H1 (cell line): ENCODE measurements at regions not wholly inside any gene's neighbourhood (a gene's known extent, or its start where the extent isn't known, plus 50 kb on each side); places are given as distances from the start of the nearest gene placed in this dataset.

Experiments used
- CTCF ChIA-PET: fragments of 300-600 bp; sonication (Branson Sonifier 250); formaldehyde crosslinking; loops from one replicate; lab custom pipeline; 2021; ENCODE audit not compliant: partially characterized antibody; lab: Charles Lee
- POLR2A ChIA-PET: fragments of 300-600 bp; sonication (Branson Sonifier 250); formaldehyde crosslinking; loops from one replicate; lab custom pipeline; 2021; ENCODE audit warnings: inconsistent platforms; ENCODE audit not compliant: partially characterized antibody; lab: Charles Lee
- DNase-seq, 2 experiments: peaks; one replicate each; pipeline versions ENCODE4 v3.0.0 to v3.0.0-alpha.2; 2010 to 2022; ENCODE audit warnings: low spot score in 2 of 2, low read depth in 1 of 2, mixed read lengths in 1 of 2
- FAIRE-seq: peaks from 2 replicates; lab custom pipeline; 2011; peaks lifted over from hg19 to GRCh38; lab: Jason Lieb, UNC
- H2AFZ ChIP-seq: 2 replicates; pipeline ENCODE4 v1.8.1; 2012; ENCODE audit warnings: low read length, inconsistent platforms
- H2AK5ac ChIP-seq: 2 replicates; pipeline ENCODE4 v1.6.1; 2013; ENCODE audit warnings: low read depth, low read length
- H2BK120ac ChIP-seq: replicated peaks from 2 replicates; pipeline ENCODE3; 2013; ENCODE audit warnings: low read depth, low read length, inconsistent platforms
- H2BK12ac ChIP-seq: 2 replicates; pipeline ENCODE4 v1.6.1; 2013; ENCODE audit warnings: low read depth, low read length
- H2BK15ac ChIP-seq: 2 replicates; pipeline ENCODE4 v1.6.1; 2013; ENCODE audit warnings: low read length
- H2BK20ac ChIP-seq: 2 replicates; pipeline ENCODE4 v1.6.1; 2013; ENCODE audit warnings: low read length
- H2BK5ac ChIP-seq: 2 replicates; pipeline ENCODE4 v1.6.1; 2013; ENCODE audit warnings: low read depth, low read length
- H3K14ac ChIP-seq: 2 replicates; pipeline ENCODE4 v1.6.1; 2013; ENCODE audit warnings: inconsistent platforms; ENCODE audit not compliant: insufficient read length
- H3K18ac ChIP-seq: 2 replicates; pipeline ENCODE4 v1.6.1; 2013; ENCODE audit warnings: low read length; ENCODE audit errors: extremely low read depth
- H3K23ac ChIP-seq: 2 replicates; pipeline ENCODE4 v1.6.1; 2013; ENCODE audit warnings: inconsistent platforms; ENCODE audit not compliant: insufficient read length
- H3K23me2 ChIP-seq: 2 replicates; pipeline ENCODE4 v1.6.1; 2013; ENCODE audit warnings: low read depth, low read length
- H3K27ac ChIP-seq: 2 replicates; pipeline ENCODE4 v1.6.1; 2011; ENCODE audit warnings: low read depth, low read length, inconsistent platforms
- H3K27me3 ChIP-seq, 4 experiments: replicated peaks in 1 of 4; 1 replicate in 1 of 4; 2 replicates in 3 of 4; pipeline versions ENCODE4 v1.6.1 to v1.8.1; 2011 to 2013; ENCODE audit warnings: low read length in 3 of 4, mild to moderate bottlenecking in 3 of 4, inconsistent platforms in 2 of 4, mixed read lengths in 2 of 4, moderate library complexity in 1 of 4; ENCODE audit not compliant: control insufficient read depth in 3 of 4, insufficient read depth in 3 of 4; ENCODE audit errors: extremely low read depth in 1 of 4
- H3K36me3 ChIP-seq, 4 experiments: 2 replicates each; pipeline versions ENCODE4 v1.6.1 to v1.8.1; 2011 to 2013; ENCODE audit warnings: mild to moderate bottlenecking in 4 of 4, low read length in 3 of 4, moderate library complexity in 2 of 4, control low read depth in 1 of 4, inconsistent platforms in 1 of 4; ENCODE audit not compliant: insufficient read depth in 4 of 4, control insufficient read depth in 2 of 4
- H3K4ac ChIP-seq: replicated peaks from 2 replicates; pipeline ENCODE3; 2013; ENCODE audit warnings: low read length, low read depth, mixed read lengths, inconsistent platforms; ENCODE audit not compliant: insufficient read length
- H3K4me1 ChIP-seq, 4 experiments: replicated peaks in 1 of 4; 1 replicate in 1 of 4; 2 replicates in 3 of 4; pipeline versions ENCODE4 v1.6.1 to v1.8.1; 2011 to 2013; ENCODE audit warnings: low read length in 3 of 4, inconsistent platforms in 2 of 4, mixed read lengths in 1 of 4; ENCODE audit not compliant: insufficient read depth in 4 of 4, control insufficient read depth in 3 of 4
- H3K4me2 ChIP-seq, 2 experiments: 2 replicates each; pipeline versions ENCODE4 v1.6.1 to v1.8.1; 2011 to 2013; ENCODE audit warnings: low read depth in 2 of 2, low read length in 2 of 2, control low read depth in 1 of 2, inconsistent platforms in 1 of 2, mild to moderate bottlenecking in 1 of 2; ENCODE audit not compliant: insufficient read depth in 1 of 2
- H3K4me3 ChIP-seq, 4 experiments: fragments of 200-600, 300-600 bp in 1 of 4; sonication (generic), shearing (Covaris generic), sonication (Bioruptor Twin) in 1 of 4; 2 replicates each; pipeline versions ENCODE4 v1.5.1 to v1.8.1; 2011 to 2016; ENCODE audit warnings: low read length in 4 of 4, low read depth in 3 of 4, control low read depth in 2 of 4, inconsistent platforms in 2 of 4, mild to moderate bottlenecking in 2 of 4, mixed read lengths in 1 of 4, moderate library complexity in 1 of 4; ENCODE audit not compliant: insufficient read depth in 2 of 4; ENCODE audit errors: extremely low read depth in 1 of 4
- H3K56ac ChIP-seq: replicated peaks from 2 replicates; pipeline ENCODE3; 2013; ENCODE audit warnings: low read depth, mild to moderate bottlenecking, mixed read lengths, low read length, inconsistent platforms; ENCODE audit not compliant: insufficient read length
- H3K79me1 ChIP-seq: 2 replicates; pipeline ENCODE4 v1.6.1; 2013; ENCODE audit warnings: low read depth, low read length, control low read depth
- H3K79me2 ChIP-seq, 2 experiments: 2 replicates each; pipeline versions ENCODE4 v1.6.1 to v1.8.1; 2012 to 2013; ENCODE audit warnings: low read length in 2 of 2, mild to moderate bottlenecking in 2 of 2, inconsistent platforms in 1 of 2; ENCODE audit not compliant: insufficient read depth in 2 of 2, control insufficient read depth in 1 of 2
- H3K9ac ChIP-seq, 4 experiments: replicated peaks in 1 of 4; 1 replicate in 1 of 4; 2 replicates in 3 of 4; pipeline versions ENCODE4 v1.6.1 to v1.8.1; 2011 to 2013; ENCODE audit warnings: low read depth in 3 of 4, low read length in 3 of 4, control low read depth in 2 of 4, mild to moderate bottlenecking in 2 of 4, moderate library complexity in 2 of 4, inconsistent platforms in 1 of 4; ENCODE audit errors: extremely low read depth in 1 of 4
- H3K9me3 ChIP-seq, 2 experiments: 2 replicates each; pipeline versions ENCODE4 v1.6.1 to v1.8.1; 2012 to 2013; ENCODE audit warnings: mild to moderate bottlenecking in 2 of 2, moderate library complexity in 2 of 2, control low read depth in 1 of 2, inconsistent platforms in 1 of 2, low read depth in 1 of 2, low read length in 1 of 2, mixed read lengths in 1 of 2; ENCODE audit not compliant: insufficient read depth in 2 of 2
- H4K20me1 ChIP-seq, 2 experiments: replicated peaks in 1 of 2; 2 replicates each; pipeline versions ENCODE3 to v1.8.1; 2011 to 2013; ENCODE audit warnings: inconsistent platforms in 2 of 2, low read length in 2 of 2, mild to moderate bottlenecking in 1 of 2; ENCODE audit not compliant: insufficient read depth in 2 of 2, control insufficient read depth in 1 of 2
- H4K5ac ChIP-seq: 2 replicates; pipeline ENCODE4 v1.6.1; 2013; ENCODE audit warnings: low read length, low read depth, mixed read lengths, inconsistent platforms; ENCODE audit not compliant: insufficient read length
- H4K8ac ChIP-seq: 2 replicates; pipeline ENCODE4 v1.8.0; 2013; ENCODE audit warnings: mild to moderate bottlenecking, moderate library complexity, low read length, inconsistent platforms; ENCODE audit not compliant: insufficient read depth; ENCODE audit errors: extremely low read depth
- H4K91ac ChIP-seq: replicated peaks from 2 replicates; pipeline ENCODE3; 2013; ENCODE audit warnings: low read length, mixed read lengths, inconsistent platforms; ENCODE audit not compliant: insufficient read length
- RAD21 ChIP-seq, 2 experiments: IDR thresholded peaks in 1 of 2; conservative IDR thresholded peaks in 1 of 2; 2 replicates each; pipeline ENCODE4 v1.6.1; 2011; ENCODE audit warnings: low read depth in 2 of 2, low read length in 2 of 2, improper control_type of control experiment in 1 of 2, inconsistent platforms in 1 of 2, mild to moderate bottlenecking in 1 of 2, moderate library complexity in 1 of 2
- RFX5 ChIP-seq: IDR thresholded peaks from 2 replicates; pipeline ENCODE4 v1.6.1; 2011; ENCODE audit warnings: low read depth, low read length, improper control_type of control experiment, borderline replicate concordance
- WGBS, 2 experiments: shearing (Covaris generic) in 1 of 2; methylation state at CpG; one replicate each; pipeline versions ENCODE4 v1.1.6 to v1.1.7; 2013 to 2015; ENCODE audit warnings: low lambda C conversion rate in 2 of 2, mixed read lengths in 2 of 2, inconsistent platforms in 1 of 2, low coverage in 1 of 2, missing lambda C conversion rate in 1 of 2; ENCODE audit not compliant: insufficient replicate concordance in 2 of 2, insufficient coverage in 1 of 2, insufficient read length in 1 of 2; ENCODE audit errors: extremely low coverage in 1 of 2, missing lambda C conversion rate in 1 of 2; 5-methylcytosine and 5-hydroxymethylcytosine counted together

- H4K91ac ChIP-seq, result no peak overlapping the region
- WGBS, 2 experiments, result 53% methylated on average over 3 of the region's 3 CpGs; no CpG with 5 or more reads in 1 of the 2 experiments
- no peak overlapping the region for H2AFZ ChIP-seq
- H3K23ac ChIP-seq, result no peak overlapping the region
- H2BK5ac ChIP-seq, result no peak overlapping the region
- no peak overlapping the region for H4K5ac ChIP-seq
- no peak overlapping the region for H3K56ac ChIP-seq
- TF ChIP-seq RAD21 (IDR thresholded peaks at IDR 0.05 in 1 of 2, conservative IDR thresholded peaks at IDR 0.05 in 1 of 2; ENCODE audit: low read depth in 2 of 2, low read length in 2 of 2) (0 out of 4 replicates have a peak, but pooled peaks of 1 of the 2 experiments have one; percentile 10), RFX5 (no peak)
- H3K36me3 ChIP-seq, result no peaks in the 10 kb centered on the region
- no peak overlapping the region for H3K4me2 ChIP-seq
- H4K8ac ChIP-seq, result no peak overlapping the region
- H3K27me3 ChIP-seq, result no peaks in the 10 kb centered on the region
- no peak overlapping the region for H2BK15ac ChIP-seq
- H3K23me2 ChIP-seq, result no peaks in the 10 kb centered on the region
- CTCF ChIA-PET, result no interaction called here
- H3K4ac ChIP-seq, result no peak overlapping the region
- H2BK120ac ChIP-seq, result no peak overlapping the region
- H3K4me1 ChIP-seq, result no peaks in the 10 kb centered on the region
- no peaks in the 10 kb centered on the region for H3K79me1 ChIP-seq
- no peaks in the 10 kb centered on the region for H4K20me1 ChIP-seq
- no peak overlapping the region for H2BK20ac ChIP-seq
- no peak overlapping the region for H2AK5ac ChIP-seq
- H3K9me3 ChIP-seq, result peaks cover 15 to 21% of the 10 kb centered on the region in 2 experiments
- H3K14ac ChIP-seq, result no peak overlapping the region
- FAIRE-seq, result no peak
- POLR2A ChIA-PET, result no interaction called here
- H3K9ac ChIP-seq, result no peak overlapping the region
- H3K27ac ChIP-seq, result no peak overlapping the region
- no peak overlapping the region for H3K4me3 ChIP-seq
- no peak for DNase-seq
- no peak overlapping the region for H3K18ac ChIP-seq
- H2BK12ac ChIP-seq, result no peak overlapping the region
- no peaks in the 10 kb centered on the region for H3K79me2 ChIP-seq
Observed at GRCh38 chr11:23201936-23202522, 341.8 kb upstream of the CCDC179 start.
